Prostate gland (tissue), 2 donors: ENCODE measurements at regions not wholly inside any gene's neighbourhood (a gene's known extent, or its start where the extent isn't known, plus 50 kb on each side); places are given as distances from the start of the nearest gene placed in this dataset.

Experiments used
- CTCF ChIP-seq, 4 experiments: fragments of 200-600 bp in 2 of 4; fragments of 450-650 bp in 2 of 4; sonication (generic) in 2 of 4; IDR thresholded peaks; 1 replicate in 3 of 4; 2 replicates in 1 of 4; pipeline ENCODE4 v1.5.1; 2016 to 2019; ENCODE audit warnings: antibody characterized with exemption in 4 of 4, mild to moderate bottlenecking in 2 of 4, moderate library complexity in 2 of 4
- POLR2AphosphoS5 ChIP-seq: sonication (generic); formaldehyde crosslinking; IDR thresholded peaks from one replicate; pipeline ENCODE4 v1.6.1; 2017; ENCODE audit warnings: antibody characterized with exemption

GRCh38 chrX:150041208-150041607 is 102.9 kb upstream of the EOLA2 start:
- TF ChIP-seq POLR2AphosphoS5 (peak; percentile 39), CTCF (IDR thresholded peaks at IDR 0.05) (no peak)
